HG03342 (cell line): ENCODE measurements at regions not wholly inside any gene's neighbourhood (a gene's known extent, or its start where the extent isn't known, plus 50 kb on each side); places are given as distances from the start of the nearest gene placed in this dataset.

Experiments
- ATAC-seq: cut with Tn5 transposase; IDR thresholded peaks from one replicate; pipeline ENCODE4 v1.9.1; 2021; ENCODE audit warnings: mild to moderate bottlenecking, moderate library complexity; ENCODE audit not compliant: unreplicated experiment

DNA sequence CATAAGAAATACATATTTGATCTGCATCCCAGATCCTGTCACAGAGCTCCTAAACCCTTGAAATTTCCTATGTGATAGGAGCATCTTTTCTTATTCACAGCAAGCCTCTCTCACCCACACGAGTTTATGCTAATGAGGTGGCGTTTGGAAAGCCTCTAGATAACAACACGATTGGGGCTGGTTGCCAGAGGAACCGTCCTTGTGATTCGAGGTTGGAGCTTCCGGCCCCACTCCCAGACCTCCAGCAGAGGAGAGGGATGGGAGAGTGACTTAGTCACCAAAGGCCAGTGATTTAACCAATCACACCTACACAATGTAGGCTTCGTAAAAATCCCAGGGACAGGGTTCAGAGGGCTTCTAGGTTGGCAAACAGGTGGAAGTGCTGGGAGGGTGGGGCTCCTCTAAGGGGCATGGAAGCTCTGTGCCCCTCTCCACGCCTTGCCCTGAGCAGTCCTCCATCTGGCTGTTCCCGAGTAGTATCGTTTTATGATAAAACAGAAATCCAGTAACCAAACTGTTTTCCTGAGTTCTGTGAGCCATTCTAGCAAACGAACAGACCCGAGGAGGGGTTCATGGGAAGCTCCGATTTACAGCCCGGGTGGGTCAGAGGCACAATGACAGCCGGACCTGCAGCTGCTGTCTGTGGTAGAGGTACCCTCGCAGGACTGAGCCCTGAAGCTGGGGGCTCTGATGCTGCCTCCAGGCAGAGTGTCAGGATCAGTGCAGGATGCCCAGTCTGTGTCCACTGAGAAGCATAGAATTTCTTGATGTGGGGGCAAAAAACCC, 238.1 kb upstream of the ARID1B start:
- no peak for ATAC-seq

DNA sequence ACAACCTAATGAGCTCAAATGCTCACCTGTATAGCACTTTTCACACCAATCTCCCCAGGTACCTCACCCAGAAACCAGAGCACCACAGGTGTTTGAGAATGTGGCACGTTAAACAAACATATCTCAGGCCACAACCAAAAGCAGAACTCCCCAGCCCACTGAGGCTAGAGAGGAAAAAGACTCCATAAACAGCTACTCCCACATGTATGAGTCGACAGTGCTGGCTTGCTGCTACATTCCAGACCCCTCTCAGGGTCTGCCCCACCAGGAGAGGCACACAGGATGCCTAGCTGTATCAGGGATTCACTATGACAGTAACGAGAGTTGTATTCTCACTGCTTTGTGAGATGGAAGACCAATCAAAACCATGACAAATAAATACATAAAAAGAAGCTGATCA, 242.6 kb upstream of the ARID1B start:
- no peak for ATAC-seq

DNA sequence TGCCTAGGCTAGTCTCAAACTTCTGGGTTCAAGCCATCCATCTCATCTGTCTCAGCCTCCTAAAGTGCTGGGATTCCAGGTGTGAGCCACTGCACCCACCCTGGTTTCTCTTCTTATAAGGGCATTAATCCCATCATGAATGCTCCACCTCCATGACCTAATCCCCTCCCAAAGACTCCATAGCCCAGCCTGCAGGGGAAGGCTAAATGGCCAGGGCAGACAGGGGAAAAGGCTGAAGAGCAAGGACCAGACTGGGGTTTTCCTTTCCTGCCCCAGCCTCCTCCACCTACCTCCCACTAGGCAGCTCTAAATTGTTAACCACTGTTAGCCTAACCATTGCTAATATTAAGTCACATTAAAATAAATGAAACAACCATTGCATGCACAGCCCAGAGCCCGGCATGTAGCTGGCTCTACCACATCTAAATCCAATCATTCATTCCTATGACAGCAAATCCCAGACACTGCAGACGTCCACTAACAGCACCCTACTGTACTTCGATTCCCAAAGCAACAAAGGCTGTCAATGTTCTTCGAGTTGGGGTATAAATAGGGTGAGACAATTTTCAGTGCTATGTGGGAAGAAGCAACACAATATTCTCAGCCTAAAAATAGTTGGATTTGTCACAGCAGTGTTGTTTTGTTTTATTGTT, 243.2 kb upstream of the ARID1B start:
- no peak for ATAC-seq

DNA sequence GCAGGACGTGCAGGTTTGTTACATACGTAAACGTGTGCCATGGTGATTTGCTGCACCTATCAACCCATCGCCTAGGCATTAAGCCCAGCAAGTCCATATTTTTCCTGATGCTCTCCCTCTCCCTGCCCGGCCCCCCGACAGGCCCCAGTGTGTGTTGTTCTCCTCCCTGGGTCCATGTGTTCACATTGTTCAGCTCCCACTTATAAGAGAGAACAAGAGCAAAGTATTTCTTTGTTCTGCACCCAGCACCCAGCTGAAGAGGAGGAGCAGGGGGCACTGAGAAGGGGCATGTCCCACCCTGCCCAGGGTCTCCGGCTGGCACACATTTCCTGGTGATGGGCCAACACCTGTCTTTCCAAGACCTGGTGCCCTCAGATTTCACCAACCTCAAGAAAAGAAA, 251.1 kb upstream of the ARID1B start:
- ATAC-seq = no peak

DNA sequence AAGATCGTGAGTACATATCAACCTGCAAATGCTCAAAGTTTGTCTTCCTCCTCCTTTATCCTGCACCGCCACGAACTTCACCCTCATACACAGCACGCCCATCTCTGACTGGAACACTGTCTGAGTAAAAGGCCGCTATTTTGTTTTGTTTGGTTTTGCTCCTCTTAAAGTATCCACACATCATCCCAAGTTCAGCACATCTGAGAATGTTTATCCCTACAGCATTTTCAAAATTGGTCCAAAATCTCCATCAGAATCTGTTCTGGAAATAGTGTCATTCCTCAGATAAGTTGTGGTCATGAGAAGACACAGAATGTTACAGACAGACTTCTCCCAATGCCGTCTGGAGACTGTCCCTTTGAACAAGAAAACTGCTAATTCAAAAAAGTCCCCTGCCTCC, 251.6 kb upstream of the ARID1B start:
- ATAC-seq = no peak

DNA sequence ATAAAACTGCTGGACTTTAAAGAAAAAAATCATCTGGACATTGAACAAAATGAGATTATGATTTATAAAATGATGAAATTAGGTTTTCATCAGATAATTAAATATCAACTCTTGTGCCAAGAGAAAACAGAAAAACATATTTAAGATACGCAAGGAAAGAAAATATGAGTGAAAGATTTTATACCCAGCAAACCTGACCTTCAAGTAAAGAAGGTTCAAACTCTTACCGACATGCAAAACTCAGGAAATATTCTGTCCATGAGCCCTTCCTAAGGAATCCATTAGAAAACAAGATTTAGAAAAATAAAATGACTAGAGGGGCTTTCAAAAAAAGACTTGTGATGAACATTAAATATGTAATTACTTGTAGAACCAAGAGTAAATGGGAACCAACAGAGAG, 257.2 kb upstream of the ARID1B start:
- no peak for ATAC-seq

DNA sequence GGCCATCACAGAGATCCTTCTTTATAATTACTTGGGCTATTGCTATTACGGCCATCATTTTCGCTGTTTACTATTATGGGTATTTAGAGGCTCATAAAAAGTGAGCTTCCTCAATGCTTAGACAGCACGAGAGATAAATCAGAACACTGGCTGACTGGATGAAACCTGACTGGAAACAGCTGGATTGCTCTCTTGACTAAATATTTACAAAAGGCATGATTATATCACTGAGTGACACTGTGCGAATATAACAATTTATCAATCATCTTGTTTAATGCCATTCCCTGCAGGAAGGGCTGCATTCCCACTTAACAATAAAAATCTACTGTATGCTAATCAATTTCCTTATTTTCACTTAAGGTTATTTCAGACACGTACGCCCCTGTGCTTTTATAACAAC, 260.1 kb upstream of the ARID1B start:
- no peak for ATAC-seq

DNA sequence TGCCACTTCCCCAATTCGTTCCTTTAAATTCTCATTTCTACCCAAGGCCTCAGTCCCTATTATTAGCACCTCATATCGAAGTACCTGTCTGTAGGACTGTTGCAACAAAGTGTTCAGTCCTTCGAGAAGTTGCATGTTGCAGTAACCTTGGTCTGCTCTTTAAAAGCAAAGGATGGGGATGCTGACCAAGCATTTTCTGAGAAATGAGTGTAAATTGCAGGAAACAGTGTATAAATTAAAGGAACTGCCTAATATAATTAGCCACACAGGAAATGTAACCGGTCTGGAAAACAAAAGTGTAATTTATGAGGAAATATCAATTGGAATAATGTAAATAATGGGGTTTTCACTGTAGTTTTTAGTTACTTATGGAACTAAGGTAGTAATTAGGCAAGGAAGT, 261.9 kb upstream of the ARID1B start:
- ATAC-seq = no peak

DNA sequence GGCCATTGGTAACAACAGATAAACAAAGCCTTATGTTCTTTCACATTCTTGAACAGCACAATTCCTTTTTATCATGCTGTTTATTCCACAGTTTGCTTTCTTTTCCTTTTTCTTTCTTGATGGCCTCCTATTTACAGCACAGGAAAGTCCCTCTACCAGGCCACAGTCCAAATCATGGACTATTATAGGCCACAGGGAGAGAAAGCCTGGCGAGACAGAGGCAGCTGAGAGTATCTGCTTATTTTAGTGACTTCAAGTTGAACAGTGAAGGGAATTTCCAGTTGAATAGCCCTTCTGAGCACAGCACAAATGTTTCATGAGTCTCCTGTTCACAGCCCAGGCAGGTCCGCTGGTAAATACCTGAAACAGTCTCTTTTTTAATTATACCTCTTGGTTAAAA, 263.7 kb upstream of the ARID1B start:
- ATAC-seq = no peak

DNA sequence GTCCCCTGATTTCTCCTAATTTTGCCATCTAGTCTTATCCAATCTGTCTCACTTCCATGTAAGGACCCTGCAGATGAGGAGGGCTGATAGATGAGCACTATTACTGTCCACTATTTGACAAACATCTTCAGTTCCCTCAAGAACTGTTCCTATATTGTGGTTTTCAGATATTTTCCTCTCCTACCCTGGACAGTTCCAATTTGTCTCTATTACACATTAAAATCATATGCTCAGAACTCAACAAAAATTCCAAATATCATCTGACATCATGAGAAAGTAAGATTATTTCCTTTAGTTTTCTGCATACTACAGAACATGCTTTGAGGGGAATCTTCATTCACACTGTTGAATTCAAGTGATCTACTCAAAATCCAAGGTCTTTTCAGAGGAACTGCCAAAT, 265.6 kb upstream of the ARID1B start:
- no peak for ATAC-seq

DNA sequence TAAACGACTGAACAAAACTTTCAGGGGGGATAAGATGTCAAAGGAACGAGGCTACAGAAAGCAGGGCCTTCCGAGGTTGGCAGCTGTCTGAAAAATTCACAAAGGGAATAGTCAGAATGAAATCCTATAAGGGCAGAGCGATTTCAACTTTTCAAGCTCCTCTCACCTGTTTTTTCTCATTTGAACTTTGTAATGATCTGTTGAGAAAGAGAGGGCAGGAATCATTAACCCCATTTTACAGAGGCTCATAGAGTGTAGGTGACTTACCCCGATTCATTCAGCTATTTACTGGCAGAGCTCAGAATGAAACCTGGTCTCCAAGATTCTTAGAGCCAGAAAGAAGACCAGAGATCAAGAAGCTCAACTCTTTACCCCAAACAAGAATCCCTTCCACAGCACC, 266.1 kb upstream of the ARID1B start:
- ATAC-seq = no peak

DNA sequence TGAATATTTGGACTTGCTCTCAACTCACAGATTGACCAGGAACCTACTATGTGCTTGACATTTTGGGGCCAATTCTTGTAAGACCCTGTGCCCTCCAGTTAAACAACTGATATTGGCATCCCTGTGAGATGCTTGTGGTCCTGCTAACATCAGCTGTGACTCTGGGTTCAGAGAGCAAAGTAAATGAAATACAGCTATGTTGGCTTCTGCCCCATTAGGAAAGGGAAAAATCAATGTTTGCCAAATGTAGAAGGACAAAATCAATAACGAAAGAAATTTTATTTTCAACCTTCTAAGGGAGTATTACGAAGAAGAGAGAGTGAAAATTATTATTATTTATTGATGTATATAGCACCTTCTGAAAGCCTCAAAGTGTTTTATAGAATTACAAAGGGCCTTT, 266.9 kb upstream of the ARID1B start:
- ATAC-seq = no peak

DNA sequence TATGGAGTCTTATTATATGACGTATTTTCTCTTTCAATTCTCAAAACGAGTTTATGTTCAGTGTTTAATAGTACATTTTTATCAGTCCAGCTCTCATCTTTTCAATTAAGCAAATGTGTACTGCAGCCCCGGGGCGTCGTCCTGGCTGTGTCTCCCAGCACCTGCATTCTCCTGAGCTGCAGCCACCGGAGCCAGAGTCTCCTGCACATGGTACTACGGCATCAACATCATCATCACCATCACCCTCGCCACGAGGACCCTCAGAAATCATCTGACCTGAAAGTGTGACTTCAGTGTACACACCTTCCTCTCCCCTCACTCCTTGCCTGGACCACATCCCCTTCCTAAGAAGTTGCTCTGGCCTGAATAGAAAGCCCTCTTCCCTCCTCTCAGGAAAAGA, 267.7 kb upstream of the ARID1B start:
- no peak for ATAC-seq

DNA sequence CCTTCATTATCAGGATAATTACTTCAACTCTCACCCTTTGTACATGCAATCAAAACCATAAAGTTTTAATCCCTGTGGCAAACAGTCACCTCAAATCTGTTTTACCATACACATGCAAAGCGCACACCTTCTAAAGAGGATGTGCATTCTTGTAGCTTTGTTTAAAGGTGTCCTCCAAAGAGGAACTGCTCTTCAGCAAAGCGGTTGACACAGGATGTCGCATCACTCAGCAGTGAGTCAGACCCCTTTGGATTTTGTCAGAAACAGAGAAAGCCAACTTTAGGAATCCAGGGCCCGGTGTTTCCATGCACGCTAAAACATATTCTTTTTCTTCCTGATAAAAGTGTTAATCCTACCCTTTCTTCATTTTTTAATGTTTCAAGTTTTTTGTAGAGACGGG, 268.3 kb upstream of the ARID1B start:
- ATAC-seq = no peak

DNA sequence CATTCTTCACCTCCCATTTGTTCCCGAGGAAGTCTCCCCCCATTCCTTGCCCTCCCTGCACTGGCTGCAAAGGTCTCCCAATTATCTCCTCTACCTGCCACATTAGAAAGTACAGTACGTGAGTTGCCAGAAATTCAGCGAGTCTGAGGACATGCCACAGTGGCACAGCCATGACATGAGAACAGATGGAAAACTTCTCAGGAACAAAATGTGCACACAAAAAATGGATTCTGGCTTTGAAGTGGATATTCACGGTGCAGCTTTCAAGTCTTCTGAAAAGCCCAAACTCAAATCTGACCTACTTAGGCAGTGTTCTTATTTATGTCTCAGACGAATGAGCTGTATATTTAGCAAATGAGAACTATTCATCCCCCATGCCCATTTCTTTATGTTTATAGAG, 269.1 kb upstream of the ARID1B start:
- ATAC-seq = no peak

DNA sequence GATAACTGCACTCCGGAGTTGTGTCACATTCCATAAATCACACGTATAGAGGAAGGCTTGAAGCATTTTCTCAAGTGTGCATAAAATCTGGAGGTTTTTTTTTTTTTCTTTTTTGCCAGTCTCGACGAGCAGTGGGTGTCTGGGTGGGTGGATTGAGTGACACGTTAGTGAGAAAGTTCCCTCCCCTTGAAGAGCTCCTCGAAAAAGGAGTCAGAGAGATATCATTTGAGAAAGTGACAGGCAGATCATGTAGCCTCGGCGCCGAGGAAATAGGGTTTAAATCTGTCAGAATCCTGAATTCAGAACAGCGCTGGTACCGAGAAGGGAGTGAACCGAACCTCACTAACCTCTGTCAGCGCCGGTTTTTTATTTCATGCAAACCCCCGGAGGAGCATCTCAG, 269.5 kb upstream of the ARID1B start:
- no peak for ATAC-seq

DNA sequence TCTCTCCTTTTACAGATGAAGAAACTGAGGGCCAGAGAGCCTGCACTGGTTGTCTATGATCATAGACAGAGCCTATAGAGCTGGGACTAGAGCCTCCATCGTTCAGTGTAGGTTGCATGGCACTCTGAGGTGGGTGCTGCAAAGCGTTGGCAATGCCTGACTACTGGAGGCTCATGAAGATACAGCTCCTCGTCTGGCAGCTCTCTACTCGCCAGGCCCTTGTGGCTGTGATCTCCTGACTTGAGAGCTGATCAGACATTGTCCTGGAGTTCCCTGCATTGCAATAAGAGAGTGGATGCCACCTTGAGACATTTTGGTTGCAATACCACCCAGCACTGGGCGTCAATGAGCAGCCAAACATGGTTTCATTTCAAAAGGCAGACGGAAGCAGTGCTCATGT, 270.1 kb upstream of the ARID1B start:
- ATAC-seq = no peak

DNA sequence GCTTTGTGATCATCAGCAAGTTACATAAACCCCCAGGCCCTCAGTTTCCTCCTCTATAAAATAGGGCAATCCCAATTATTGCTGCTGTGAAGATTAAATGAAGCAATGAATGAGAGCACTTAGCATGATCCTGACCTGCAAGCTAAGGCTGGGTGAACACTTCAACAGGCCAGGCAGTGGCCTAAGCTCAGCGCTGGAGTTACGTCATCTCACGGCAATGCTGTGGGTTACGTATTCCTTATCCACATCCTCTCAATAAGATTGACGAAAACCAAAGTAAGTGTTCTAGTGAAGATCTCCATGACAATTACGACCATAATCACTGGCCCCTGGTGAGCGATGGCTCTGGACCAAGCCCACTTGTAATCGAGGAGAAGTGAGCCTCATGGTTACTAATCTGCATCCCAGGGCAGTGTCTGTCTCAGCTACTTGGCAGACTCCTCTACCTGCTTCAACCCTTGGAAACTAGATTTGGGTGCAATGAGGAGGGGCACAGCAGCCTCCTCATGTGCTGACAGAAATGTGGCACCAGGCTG, 274.1 kb upstream of the ARID1B start:
- no peak for ATAC-seq

DNA sequence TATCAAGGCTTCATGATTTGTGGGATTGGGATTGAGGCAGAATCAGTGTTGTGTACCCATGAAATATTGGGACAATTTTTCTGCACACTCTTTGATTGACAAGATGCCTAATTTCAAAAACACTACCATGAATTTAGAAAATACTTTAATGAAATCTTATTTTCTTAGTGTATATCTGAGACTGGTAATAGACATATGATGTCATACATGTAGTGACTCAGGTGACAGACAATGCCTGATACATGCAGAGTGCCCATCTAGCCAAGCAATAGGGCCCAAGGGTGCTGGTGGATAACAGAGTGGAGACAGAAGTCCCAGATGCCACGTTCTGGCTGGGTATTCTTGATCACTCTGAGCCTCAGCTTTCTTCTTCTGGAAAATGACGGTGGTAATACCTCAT, 279.6 kb upstream of the ARID1B start:
- ATAC-seq = no peak

DNA sequence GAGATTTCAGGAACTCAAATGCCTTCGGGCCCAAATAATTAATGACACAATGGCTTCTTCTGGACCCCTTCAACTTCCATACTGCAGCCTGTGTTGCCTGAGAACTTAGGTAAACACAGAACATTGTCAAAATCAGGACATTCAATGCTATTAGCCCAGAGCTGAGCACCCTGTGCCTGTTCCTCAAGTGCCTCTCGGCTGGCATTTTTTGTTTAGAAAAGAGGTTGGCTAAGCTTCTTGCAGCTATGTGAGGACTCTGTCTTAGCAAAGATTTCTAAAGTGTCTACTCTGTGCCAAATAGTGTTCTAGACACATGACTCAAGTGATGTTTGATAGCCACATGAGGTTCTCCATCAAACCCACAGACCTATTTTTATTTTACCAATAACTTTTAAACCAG, 289.3 kb upstream of the ARID1B start:
- ATAC-seq = no peak

DNA sequence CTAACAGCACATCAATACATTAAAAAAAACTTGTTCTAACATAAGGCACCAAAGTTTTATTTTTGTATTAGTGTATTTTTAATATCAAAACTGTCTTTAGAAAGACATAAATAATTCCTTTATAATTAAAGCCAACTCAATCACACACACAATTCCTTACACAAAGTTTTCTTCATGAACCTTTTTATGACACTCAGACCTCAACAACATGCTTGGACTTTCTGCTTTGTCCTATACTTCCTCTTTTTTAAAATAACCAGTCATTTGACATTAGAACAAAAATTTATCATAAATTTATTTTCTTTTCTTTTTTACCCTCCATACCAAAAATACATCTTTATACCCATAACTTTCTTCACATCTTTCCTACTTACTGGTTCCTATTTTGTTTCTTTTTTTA, 292.0 kb upstream of the ARID1B start:
- ATAC-seq = no peak

DNA sequence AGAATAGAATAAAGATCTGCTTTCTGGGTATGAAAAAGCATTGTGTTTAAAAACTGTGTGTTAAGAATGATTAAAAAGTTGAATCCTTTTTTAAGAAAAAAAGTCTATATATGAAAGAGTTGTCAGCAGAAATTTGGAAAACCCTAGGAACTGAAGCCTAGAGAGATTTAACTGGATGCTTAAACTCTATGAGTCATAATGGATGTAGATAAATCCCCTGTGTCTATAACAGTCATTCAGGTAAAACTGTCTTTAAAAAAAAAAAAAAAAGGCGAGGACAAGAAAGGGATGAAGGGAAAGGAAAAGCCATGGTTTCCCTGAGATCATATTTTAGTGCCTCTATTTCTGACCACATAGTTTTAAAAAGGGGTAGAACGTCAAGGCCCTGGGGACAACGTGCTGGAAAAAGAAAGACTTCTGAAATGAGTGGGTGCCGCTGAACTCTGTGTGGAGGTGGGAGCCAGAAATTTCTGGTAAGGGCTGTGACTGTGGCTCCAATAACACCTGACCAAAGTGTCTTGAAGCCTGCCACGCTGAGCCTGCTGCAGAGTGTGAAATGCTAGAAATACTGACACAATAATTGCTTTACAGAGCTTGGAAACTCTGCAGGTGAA, 302.6 kb upstream of the ARID1B start:
- ATAC-seq = peak; percentile 70
